Vagina (tissue), 2 donors: ENCODE measurements at regions not wholly inside any gene's neighbourhood (a gene's known extent, or its start where the extent isn't known, plus 50 kb on each side); places are given as distances from the start of the nearest gene placed in this dataset.

ENCODE experiments used
- POLR2A ChIP-seq, 2 donors: fragments of 450-650 bp; IDR thresholded peaks; one replicate each; pipeline ENCODE4 v1.6.1; 2017; ENCODE audit warnings: antibody characterized with exemption in 2 of 2, mild to moderate bottlenecking in 2 of 2, moderate library complexity in 2 of 2
- POLR2AphosphoS5 ChIP-seq, 2 donors: sonication (generic); formaldehyde crosslinking; IDR thresholded peaks; one replicate each; pipeline ENCODE4 v1.9.0; 2017; ENCODE audit warnings: antibody characterized with exemption in 2 of 2, mild to moderate bottlenecking in 2 of 2, low read depth in 1 of 2; ENCODE audit not compliant: insufficient read depth in 1 of 2
- TF ChIP-seq, protein P1 (sequence below), 3 experiments: fragments of 450-650 bp in 2 of 3; fragments of 200-600 bp in 1 of 3; sonication (generic) in 1 of 3; IDR thresholded peaks; one replicate each; pipeline ENCODE4 v1.5.1; 2017 to 2019; ENCODE audit warnings: antibody characterized with exemption in 3 of 3, mild to moderate bottlenecking in 2 of 3, moderate library complexity in 2 of 3

DNA sequence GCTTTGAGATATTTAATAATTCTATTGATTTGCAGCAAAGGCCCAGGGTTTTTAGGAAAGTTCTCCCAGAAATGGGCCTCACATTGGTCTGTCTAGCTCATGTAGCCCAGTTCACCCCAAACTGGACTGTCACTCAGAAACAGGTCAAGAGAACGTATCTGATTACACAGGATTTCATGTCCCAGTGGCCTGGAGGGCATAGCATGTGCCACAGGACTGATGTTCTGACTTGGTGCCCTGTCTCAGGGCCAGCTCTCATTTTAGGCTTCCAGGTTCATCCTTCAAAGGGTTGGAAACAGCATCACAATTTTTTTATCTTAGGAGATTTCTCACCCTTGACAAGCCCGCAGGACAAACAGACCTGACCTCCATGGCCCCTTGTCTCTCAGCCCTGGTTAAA, 398.4 kb upstream of the AZI2 start:
- TF ChIP-seq, protein P1, sequence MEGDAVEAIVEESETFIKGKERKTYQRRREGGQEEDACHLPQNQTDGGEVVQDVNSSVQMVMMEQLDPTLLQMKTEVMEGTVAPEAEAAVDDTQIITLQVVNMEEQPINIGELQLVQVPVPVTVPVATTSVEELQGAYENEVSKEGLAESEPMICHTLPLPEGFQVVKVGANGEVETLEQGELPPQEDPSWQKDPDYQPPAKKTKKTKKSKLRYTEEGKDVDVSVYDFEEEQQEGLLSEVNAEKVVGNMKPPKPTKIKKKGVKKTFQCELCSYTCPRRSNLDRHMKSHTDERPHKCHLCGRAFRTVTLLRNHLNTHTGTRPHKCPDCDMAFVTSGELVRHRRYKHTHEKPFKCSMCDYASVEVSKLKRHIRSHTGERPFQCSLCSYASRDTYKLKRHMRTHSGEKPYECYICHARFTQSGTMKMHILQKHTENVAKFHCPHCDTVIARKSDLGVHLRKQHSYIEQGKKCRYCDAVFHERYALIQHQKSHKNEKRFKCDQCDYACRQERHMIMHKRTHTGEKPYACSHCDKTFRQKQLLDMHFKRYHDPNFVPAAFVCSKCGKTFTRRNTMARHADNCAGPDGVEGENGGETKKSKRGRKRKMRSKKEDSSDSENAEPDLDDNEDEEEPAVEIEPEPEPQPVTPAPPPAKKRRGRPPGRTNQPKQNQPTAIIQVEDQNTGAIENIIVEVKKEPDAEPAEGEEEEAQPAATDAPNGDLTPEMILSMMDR (IDR thresholded peaks at IDR 0.05) = no peak
- TF ChIP-seq POLR2AphosphoS5 (IDR thresholded peaks at IDR 0.05; ENCODE audit: insufficient read depth in 1 of 2, low read depth in 1 of 2) (no peak), POLR2A (IDR thresholded peaks at IDR 0.05) (no peak)
